Stimulated activated CD8-positive, alpha-beta memory T cell treated with anti-CD3 and anti-CD28 coated beads, Interleukin-12 subunit alpha, Interleukin-12 subunit beta, amount 100 ng/mL, for 1 hour (primary cell): ENCODE measurements at regions not wholly inside any gene's neighbourhood (a gene's known extent, or its start where the extent isn't known, plus 50 kb on each side); places are given as distances from the start of the nearest gene placed in this dataset.
A peak's percentile ranks its signal among the peaks of the same experiment; 100 is the strongest.

Experiments used
- DNase-seq: peaks from one replicate; pipeline ENCODE4 v3.0.0-alpha.2; 2020; ENCODE audit warnings: low read depth

DNA sequence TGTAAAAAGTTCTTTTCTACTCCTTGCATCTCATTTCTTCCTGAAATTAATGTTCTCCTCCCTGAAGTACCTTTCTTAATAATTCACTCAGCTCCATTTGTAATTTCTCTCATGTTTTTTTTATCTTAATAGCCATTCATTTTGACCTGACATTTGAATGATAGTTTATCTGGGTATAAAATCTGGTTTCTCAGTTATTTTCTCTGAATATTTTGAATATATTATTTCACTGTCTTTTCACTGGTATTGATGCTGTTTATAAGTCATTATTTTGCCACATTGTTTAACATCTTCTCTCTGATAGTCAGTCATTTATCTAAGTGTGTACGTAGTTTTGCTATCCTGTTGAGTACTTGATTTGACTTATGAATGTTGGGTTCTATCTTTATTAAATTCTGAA lies 68.8 kb upstream of the ARHGAP18 start:
- DNase-seq, result no peak

GRCh38 chr6:129777371-129777770 lies 67.4 kb upstream of the ARHGAP18 start:
- DNase-seq, result no peak

GRCh38 chr6:129776542-129777330 lies 66.8 kb upstream of the ARHGAP18 start:
- DNase-seq, result no peak

- DNase-seq, result peak; percentile 10
Measured at GRCh38 chr6:129774697-129775447, 64.9 kb upstream of the ARHGAP18 start.

DNA sequence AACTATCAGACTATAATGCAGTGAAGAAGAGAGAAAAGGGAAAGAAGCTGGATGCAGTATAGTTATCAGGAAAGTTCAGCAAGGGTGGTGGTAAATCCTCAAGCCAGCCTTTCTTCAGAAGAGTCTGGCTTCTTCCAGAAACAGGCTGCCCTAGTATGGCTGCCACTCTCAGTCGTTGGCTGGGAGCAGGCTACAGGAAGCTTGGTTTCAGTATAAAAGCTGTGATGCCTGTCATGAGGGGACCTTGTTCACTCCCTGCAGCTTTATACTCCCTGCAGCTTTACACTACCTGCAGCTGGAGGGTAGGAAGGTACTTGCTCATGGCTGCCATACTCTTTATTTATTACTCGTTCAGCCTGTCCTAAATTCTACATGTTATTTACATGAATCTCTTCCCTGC lies 63.3 kb upstream of the ARHGAP18 start:
- no peak for DNase-seq

DNA sequence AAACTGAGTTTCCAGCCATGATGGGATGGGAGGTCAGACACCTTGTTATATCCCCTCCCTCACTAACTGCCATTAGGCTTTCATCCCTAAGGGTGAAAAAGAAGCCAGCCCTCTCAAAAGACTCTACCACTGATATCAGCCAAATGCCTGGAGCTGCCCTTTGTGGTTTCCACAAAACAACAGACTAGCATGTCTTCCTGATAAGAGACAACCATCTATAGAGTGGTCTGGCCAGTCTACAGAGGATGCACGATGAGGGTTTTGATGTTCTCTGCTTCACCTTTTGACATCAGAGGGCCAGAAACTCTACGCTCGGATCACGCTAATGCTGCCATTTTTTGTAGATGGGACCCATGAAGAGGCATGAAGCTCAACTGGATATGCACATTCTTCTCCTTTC lies 61.7 kb upstream of the ARHGAP18 start:
- DNase-seq, result no peak

DNA sequence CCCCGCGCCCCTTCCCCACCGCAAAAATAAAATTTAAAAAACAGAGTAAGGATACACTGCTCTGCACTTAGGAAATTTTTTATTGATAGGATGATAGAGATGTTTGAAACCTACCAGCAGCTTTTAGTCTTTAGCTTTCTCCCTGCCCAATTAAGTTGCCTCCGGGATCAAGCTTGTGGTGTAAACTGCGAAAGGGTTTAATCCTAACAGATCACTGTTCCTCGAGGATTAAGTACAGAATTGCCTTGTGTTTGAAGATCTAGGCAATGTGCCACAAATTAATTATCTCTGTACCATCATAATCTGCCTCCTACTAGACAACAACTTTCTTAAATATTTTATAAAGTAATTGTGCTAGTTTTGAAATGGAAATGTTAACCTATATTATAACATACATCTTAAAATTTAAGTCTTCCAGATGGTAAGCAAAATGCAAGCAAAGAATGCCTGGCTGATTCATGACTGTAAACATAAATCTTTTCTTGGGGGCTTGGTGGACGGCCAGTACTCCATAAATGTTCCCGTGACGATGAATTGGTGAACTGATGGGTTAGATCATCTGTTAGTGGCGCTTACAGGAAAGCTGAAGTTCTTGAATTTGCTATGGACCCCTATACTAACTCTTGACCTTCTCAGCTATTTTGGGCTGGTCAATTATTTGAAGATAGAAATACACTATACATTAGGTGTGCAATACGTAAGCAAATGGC lies 58.0 kb upstream of the ARHGAP18 start:
- no peak for DNase-seq

DNA sequence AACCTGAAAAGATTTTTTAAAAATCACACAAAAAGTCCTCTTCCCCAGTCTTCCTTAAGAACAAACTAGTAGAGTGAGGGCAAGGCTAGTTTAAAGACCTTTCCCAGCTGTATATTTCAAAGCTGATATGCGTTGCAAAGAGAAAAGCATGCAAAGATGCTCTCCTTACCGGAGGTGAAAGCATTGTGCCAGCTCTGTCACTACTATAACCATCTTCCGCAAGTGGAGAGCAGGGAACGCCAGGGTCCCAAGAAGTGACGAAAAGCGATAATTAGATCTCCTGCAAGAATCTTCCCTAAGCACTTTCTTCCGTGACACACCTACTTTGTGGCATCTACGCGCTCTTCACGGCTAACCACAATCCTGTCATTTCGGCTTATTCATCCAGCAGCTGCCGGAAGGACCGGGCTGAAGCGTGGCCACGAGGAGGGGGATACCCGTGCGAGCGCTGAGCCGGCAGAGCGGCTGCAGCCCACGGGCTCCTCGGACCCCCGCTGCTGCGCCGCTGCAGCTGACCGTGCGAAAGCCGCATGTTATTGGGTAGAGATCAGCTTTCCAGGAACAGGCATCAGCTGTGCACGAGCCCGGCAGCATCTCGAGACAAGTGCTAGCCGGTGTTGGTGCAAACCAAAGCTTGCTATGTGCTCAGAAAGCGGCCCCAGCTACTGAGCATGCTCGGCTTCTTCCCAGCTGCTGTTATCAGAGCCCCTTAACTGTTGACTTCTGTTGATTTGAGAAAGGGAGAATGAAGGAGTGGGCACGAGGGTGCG lies 57.2 kb upstream of the ARHGAP18 start:
- DNase-seq, result peak; percentile 30

GRCh38 chr6:129764761-129765407 lies 54.9 kb upstream of the ARHGAP18 start:
- DNase-seq, result no peak

- DNase-seq, result no peak
Measured at GRCh38 chr6:129759796-129760605, 50.0 kb upstream of the ARHGAP18 start.
